ENCODE measurements at regions not wholly inside any gene's neighbourhood (a gene's known extent, or its start where the extent isn't known, plus 50 kb on each side); places are given as distances from the start of the nearest gene placed in this dataset.

- CTCF ChIA-PET = interaction anchor here (0.6 to 4.5 kb wide), 6 partner anchors 10 to 859 kb away, joined by 3 to 17 read pairs (median 4); no protein-coding TSS in a partner anchor
Measured at GRCh38 chr3:25863416-25863959, 73.6 kb downstream of the OXSM start.

GRCh38 chr3:25870452-25870851 is 80.6 kb downstream of the OXSM start:
- H3K27me3 ChIP-seq (ENCODE audit: insufficient read depth) = no peaks in the 10 kb centered on the region
- H3K9ac ChIP-seq = no peak overlapping the region
- H3K36me3 ChIP-seq (replicated peaks in 1 of 2; ENCODE audit: control insufficient read depth in 1 of 2, insufficient read depth in 2 of 2, low read length in 1 of 2) = no peaks in the 10 kb centered on the region
- H3K9me3 ChIP-seq = no peaks in the 10 kb centered on the region
- H4K20me1 ChIP-seq (ENCODE audit: insufficient read depth) = no peaks in the 10 kb centered on the region
- H3K27ac ChIP-seq (ENCODE audit: low read depth in 2 of 2, low read length in 1 of 2) = no peak overlapping the region
- no peaks in the 10 kb centered on the region for H3K4me1 ChIP-seq (ENCODE audit: control insufficient read depth in 1 of 2, insufficient read depth in 2 of 2, low read depth in 1 of 2, low read length in 1 of 2)
- POLR2A ChIA-PET = no interaction called here
- no peak overlapping the region for H3K4me3 ChIP-seq (ENCODE audit: low read depth in 2 of 2, low read length in 1 of 2)
- CTCF ChIA-PET = no interaction called here
- no peaks in the 10 kb centered on the region for H3K79me2 ChIP-seq (ENCODE audit: insufficient read depth)
- H3F3A ChIP-seq (replicated peaks; ENCODE audit: insufficient read depth) = no peaks in the 10 kb centered on the region
- no peak overlapping the region for H3K4me2 ChIP-seq
- no peaks in the 10 kb centered on the region for H3K9me2 ChIP-seq
- no peak overlapping the region for H2AFZ ChIP-seq (ENCODE audit: low read depth)
- no peak for DNase-seq
- TF ChIP-seq RAD21 (IDR thresholded peaks at IDR 0.05; ENCODE audit: low read length) = no peak
- TF ChIP-seq MXI1 (IDR thresholded peaks at IDR 0.05; ENCODE audit: low read depth, low read length) = no peak
- no peak for TF ChIP-seq NFIC (IDR thresholded peaks at IDR 0.05; ENCODE audit: borderline replicate concordance)
- no peak for TF ChIP-seq FOXJ3 (CRISPR knock-in tag; IDR thresholded peaks at IDR 0.05)
- no peak for TF ChIP-seq TEAD4 (IDR thresholded peaks at IDR 0.05; ENCODE audit: borderline replicate concordance, insufficient read depth)
- TF ChIP-seq USF2 (IDR thresholded peaks at IDR 0.05; ENCODE audit: borderline replicate concordance, low read depth, low read length) = no peak
- no peak for TF ChIP-seq EZH2phosphoT487 (IDR thresholded peaks at IDR 0.05; ENCODE audit: borderline replicate concordance, low read depth)
- TF ChIP-seq NRF1 (IDR thresholded peaks at IDR 0.05; ENCODE audit: low read depth, low read length) = no peak
- TF ChIP-seq IRF3 (IDR thresholded peaks at IDR 0.05; ENCODE audit: low read depth, low read length) = no peak
- no peak for TF ChIP-seq GABPA (IDR thresholded peaks at IDR 0.05; ENCODE audit: low read depth)
- no peak for TF ChIP-seq MAX (IDR thresholded peaks at IDR 0.05; ENCODE audit: low read depth)
- no peak for TF ChIP-seq CTCF (IDR thresholded peaks at IDR 0.05)
- TF ChIP-seq TCF12 (IDR thresholded peaks at IDR 0.05) = no peak
- no peak for TF ChIP-seq SIN3A (IDR thresholded peaks at IDR 0.05; ENCODE audit: borderline replicate concordance, low read depth, low read length)

More at GRCh38 chr3:25863416-25863959, 73.6 kb downstream of the OXSM start:
- H3K4me2 ChIP-seq = no peak overlapping the region
- H3K79me2 ChIP-seq (ENCODE audit: insufficient read depth) = no peaks in the 10 kb centered on the region
- DNase-seq = no peak
- no peak overlapping the region for H3K27ac ChIP-seq (ENCODE audit: low read depth in 2 of 2, low read length in 1 of 2)
- POLR2A ChIA-PET = no interaction called here
- H2AFZ ChIP-seq (ENCODE audit: low read depth) = no peak overlapping the region
- no peak overlapping the region for H3K4me3 ChIP-seq (ENCODE audit: low read depth in 2 of 2, low read length in 1 of 2)
- no peaks in the 10 kb centered on the region for H3K9me2 ChIP-seq
- H3K4me1 ChIP-seq (ENCODE audit: control insufficient read depth in 1 of 2, insufficient read depth in 2 of 2, low read depth in 1 of 2, low read length in 1 of 2) = no peaks in the 10 kb centered on the region
- no peaks in the 10 kb centered on the region for H3F3A ChIP-seq (replicated peaks; ENCODE audit: insufficient read depth)
- H3K27me3 ChIP-seq (ENCODE audit: insufficient read depth) = no peaks in the 10 kb centered on the region
- 37% methylated on average over 3 of the region's 3 CpGs for WGBS (ENCODE audit: low lambda C conversion rate)
- H4K20me1 ChIP-seq (ENCODE audit: insufficient read depth) = no peaks in the 10 kb centered on the region
- TF ChIP-seq CTCF (IDR thresholded peaks at IDR 0.05) = peak; percentile 25; the same call in 1 of the 2 replicates
- no peak for TF ChIP-seq SMC3 (IDR thresholded peaks at IDR 0.05; ENCODE audit: low read depth, low read length)
- H3K9ac ChIP-seq = no peak overlapping the region
- no peaks in the 10 kb centered on the region for H3K36me3 ChIP-seq (replicated peaks in 1 of 2; ENCODE audit: control insufficient read depth in 1 of 2, insufficient read depth in 2 of 2, low read length in 1 of 2)
- H3K9me3 ChIP-seq = no peaks in the 10 kb centered on the region

All from SK-N-SH (cell line).